ENCODE measurements at regions not wholly inside any gene's neighbourhood (a gene's known extent, or its start where the extent isn't known, plus 50 kb on each side); places are given as distances from the start of the nearest gene placed in this dataset.

DNA sequence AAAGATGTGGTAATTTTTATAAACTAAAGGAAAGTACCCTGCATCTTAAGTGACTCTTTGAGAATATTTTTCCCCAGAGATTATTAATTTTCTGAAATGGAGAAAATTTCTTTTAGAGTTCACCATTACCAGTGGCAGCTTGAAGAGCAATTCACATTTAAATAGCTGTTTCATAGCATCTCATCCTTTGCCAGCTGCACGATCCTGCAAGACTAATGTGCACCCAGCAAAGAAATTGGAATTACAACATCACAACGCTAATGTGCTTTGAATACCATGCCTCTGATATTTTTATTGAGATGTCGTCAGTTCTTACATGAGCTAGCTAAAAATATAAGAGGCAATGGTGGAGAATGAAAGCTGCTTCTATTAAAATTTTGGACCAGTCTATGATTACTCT lies 423.5 kb downstream of the TAF11L14 start:
- TF ChIP-seq, protein P1, sequence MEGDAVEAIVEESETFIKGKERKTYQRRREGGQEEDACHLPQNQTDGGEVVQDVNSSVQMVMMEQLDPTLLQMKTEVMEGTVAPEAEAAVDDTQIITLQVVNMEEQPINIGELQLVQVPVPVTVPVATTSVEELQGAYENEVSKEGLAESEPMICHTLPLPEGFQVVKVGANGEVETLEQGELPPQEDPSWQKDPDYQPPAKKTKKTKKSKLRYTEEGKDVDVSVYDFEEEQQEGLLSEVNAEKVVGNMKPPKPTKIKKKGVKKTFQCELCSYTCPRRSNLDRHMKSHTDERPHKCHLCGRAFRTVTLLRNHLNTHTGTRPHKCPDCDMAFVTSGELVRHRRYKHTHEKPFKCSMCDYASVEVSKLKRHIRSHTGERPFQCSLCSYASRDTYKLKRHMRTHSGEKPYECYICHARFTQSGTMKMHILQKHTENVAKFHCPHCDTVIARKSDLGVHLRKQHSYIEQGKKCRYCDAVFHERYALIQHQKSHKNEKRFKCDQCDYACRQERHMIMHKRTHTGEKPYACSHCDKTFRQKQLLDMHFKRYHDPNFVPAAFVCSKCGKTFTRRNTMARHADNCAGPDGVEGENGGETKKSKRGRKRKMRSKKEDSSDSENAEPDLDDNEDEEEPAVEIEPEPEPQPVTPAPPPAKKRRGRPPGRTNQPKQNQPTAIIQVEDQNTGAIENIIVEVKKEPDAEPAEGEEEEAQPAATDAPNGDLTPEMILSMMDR (IDR thresholded peaks at IDR 0.05) = no peak
- no peak for TF ChIP-seq POLR2A (IDR thresholded peaks at IDR 0.05)

All from breast epithelium (tissue), 3 donors.